Tibial nerve (tissue), 3 donors: ENCODE measurements at regions not wholly inside any gene's neighbourhood (a gene's known extent, or its start where the extent isn't known, plus 50 kb on each side); places are given as distances from the start of the nearest gene placed in this dataset.

Experiments
- POLR2A ChIP-seq, 2 donors: fragments of 450-650 bp; IDR thresholded peaks; one replicate each; pipeline ENCODE4 v1.6.1; 2017; ENCODE audit warnings: antibody characterized with exemption in 2 of 2, mild to moderate bottlenecking in 2 of 2, moderate library complexity in 2 of 2
- TF ChIP-seq, protein P1 (sequence below), 5 experiments: fragments of 200-600 bp in 3 of 5; fragments of 450-650 bp in 2 of 5; sonication (generic) in 3 of 5; IDR thresholded peaks; one replicate each; pipeline ENCODE4 v1.5.1; 2016 to 2019; ENCODE audit warnings: antibody characterized with exemption in 5 of 5, mild to moderate bottlenecking in 3 of 5, moderate library complexity in 2 of 5

DNA sequence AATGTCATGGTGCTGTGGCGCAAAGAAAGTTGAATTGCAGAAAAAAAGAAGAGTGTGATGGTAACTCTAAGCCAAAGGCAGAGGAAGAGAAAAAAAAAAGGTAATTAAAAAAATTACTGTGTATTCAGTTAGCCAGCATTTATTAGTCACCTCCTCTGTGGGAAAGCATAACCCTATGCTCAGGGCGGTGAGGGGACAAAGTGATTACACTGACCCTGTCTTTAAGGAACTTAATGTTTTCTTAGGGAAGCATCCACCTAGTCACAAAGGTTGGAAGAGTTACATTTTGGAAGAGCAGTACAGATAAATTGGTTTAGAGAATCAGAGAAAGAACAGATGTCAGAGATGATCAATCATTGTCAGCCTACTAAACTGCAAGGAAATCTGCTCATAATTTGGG lies 410.3 kb downstream of the CDH11 start:
- TF ChIP-seq, protein P1, sequence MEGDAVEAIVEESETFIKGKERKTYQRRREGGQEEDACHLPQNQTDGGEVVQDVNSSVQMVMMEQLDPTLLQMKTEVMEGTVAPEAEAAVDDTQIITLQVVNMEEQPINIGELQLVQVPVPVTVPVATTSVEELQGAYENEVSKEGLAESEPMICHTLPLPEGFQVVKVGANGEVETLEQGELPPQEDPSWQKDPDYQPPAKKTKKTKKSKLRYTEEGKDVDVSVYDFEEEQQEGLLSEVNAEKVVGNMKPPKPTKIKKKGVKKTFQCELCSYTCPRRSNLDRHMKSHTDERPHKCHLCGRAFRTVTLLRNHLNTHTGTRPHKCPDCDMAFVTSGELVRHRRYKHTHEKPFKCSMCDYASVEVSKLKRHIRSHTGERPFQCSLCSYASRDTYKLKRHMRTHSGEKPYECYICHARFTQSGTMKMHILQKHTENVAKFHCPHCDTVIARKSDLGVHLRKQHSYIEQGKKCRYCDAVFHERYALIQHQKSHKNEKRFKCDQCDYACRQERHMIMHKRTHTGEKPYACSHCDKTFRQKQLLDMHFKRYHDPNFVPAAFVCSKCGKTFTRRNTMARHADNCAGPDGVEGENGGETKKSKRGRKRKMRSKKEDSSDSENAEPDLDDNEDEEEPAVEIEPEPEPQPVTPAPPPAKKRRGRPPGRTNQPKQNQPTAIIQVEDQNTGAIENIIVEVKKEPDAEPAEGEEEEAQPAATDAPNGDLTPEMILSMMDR (IDR thresholded peaks at IDR 0.05): no peak
- TF ChIP-seq POLR2A (IDR thresholded peaks at IDR 0.05): no peak
